SK-N-SH treated with all-trans-retinoic acid at 6 μM for 48 hours (cell line): ENCODE measurements at regions not wholly inside any gene's neighbourhood (a gene's known extent, or its start where the extent isn't known, plus 50 kb on each side); places are given as distances from the start of the nearest gene placed in this dataset.

ENCODE experiments used
- ATAC-seq: fragments of 200-7000 bp; cut with Tn5 transposase; 3 replicates; pipeline ENCODE4 v1.9.1; 2020; ENCODE audit warnings: mild to moderate bottlenecking, moderate library complexity
- ARNTL ChIP-seq: fragments of 450-650 bp; formaldehyde crosslinking; IDR thresholded peaks from 2 replicates; pipeline ENCODE4 v1.5.0; 2020; ENCODE audit warnings: low read depth, mild to moderate bottlenecking, moderate library complexity, borderline replicate concordance
- BACH2 ChIP-seq: fragments of 250-450 bp; sonication (Bioruptor Pico); IDR thresholded peaks from 2 replicates; pipeline ENCODE4 v1.9.0; 2021; ENCODE audit warnings: mild to moderate bottlenecking, borderline replicate concordance
- CSDC2 ChIP-seq: fragments of 250-450 bp; sonication (Bioruptor Pico); IDR thresholded peaks from 2 replicates; pipeline ENCODE4 v1.5.0; 2020; ENCODE audit warnings: mild to moderate bottlenecking, moderate library complexity
- ESRRG ChIP-seq: fragments of 250-450 bp; sonication (Bioruptor Pico); IDR thresholded peaks from 2 replicates; pipeline ENCODE4 v1.6.1; 2021; ENCODE audit warnings: mild to moderate bottlenecking
- GLIS3 ChIP-seq: fragments of 250-450 bp; sonication (Bioruptor Pico); IDR thresholded peaks from 2 replicates; pipeline ENCODE4 v1.5.0; 2020; ENCODE audit warnings: mild to moderate bottlenecking, moderate library complexity
- ISL1 ChIP-seq: fragments of 250-450 bp; sonication (Bioruptor Pico); IDR thresholded peaks from 2 replicates; pipeline ENCODE4 v2.1.2; 2022; ENCODE audit warnings: mild to moderate bottlenecking, moderate library complexity
- OSR1 ChIP-seq: fragments of 250-450 bp; sonication (Bioruptor Pico); IDR thresholded peaks from 2 replicates; pipeline ENCODE4 v1.8.0; 2022; ENCODE audit warnings: moderate library complexity, mild to moderate bottlenecking, inconsistent platforms
- PPARA ChIP-seq: fragments of 250-450 bp; sonication (Bioruptor Pico); IDR thresholded peaks from 2 replicates; pipeline ENCODE4 v1.5.0; 2020; ENCODE audit warnings: mild to moderate bottlenecking, borderline replicate concordance
- RARB ChIP-seq: fragments of 250-450 bp; sonication (Bioruptor Pico); IDR thresholded peaks from 2 replicates; pipeline ENCODE4 v1.8.0; 2021; ENCODE audit warnings: mild to moderate bottlenecking, moderate library complexity
- TCF4 ChIP-seq: fragments of 250-450 bp; sonication (Bioruptor Pico); IDR thresholded peaks from 2 replicates; pipeline ENCODE4 v1.8.0; 2021; ENCODE audit warnings: mild to moderate bottlenecking, moderate library complexity, borderline replicate concordance
- TOX ChIP-seq: fragments of 250-450 bp; sonication (Bioruptor Pico); IDR thresholded peaks from 2 replicates; pipeline ENCODE4 v1.8.0; 2021; ENCODE audit warnings: mild to moderate bottlenecking, moderate library complexity, borderline replicate concordance
- ZFP3 ChIP-seq: fragments of 250-450 bp; sonication (Bioruptor Pico); IDR thresholded peaks from 2 replicates; pipeline ENCODE4 v1.5.0; 2020; ENCODE audit warnings: mild to moderate bottlenecking, moderate library complexity
- ZFP30 ChIP-seq: fragments of 450-650 bp; formaldehyde crosslinking; IDR thresholded peaks from 2 replicates; pipeline ENCODE4 v1.5.0; 2022; ENCODE audit warnings: mild to moderate bottlenecking, moderate library complexity
- ZNF70 ChIP-seq: fragments of 450-650 bp; formaldehyde crosslinking; IDR thresholded peaks from 2 replicates; pipeline ENCODE4 v1.5.0; 2020; ENCODE audit warnings: mild to moderate bottlenecking, moderate library complexity
- ZNF8 ChIP-seq: fragments of 450-650 bp; formaldehyde crosslinking; IDR thresholded peaks from 2 replicates; pipeline ENCODE4 v1.5.0; 2020; ENCODE audit warnings: mild to moderate bottlenecking, moderate library complexity
- TF ChIP-seq, protein P1 (sequence below): fragments of 250-450 bp; sonication (Bioruptor Pico); IDR thresholded peaks from 2 replicates; pipeline ENCODE4 v1.5.1; 2021; ENCODE audit warnings: mild to moderate bottlenecking, moderate library complexity
- TF ChIP-seq, protein P2 (sequence below): fragments of 250-450 bp; sonication (Bioruptor Pico); IDR thresholded peaks from 2 replicates; pipeline ENCODE4 v1.8.0; 2020; ENCODE audit warnings: mild to moderate bottlenecking, moderate library complexity, borderline replicate concordance
- TF ChIP-seq, protein P3 (sequence below): fragments of 250-450 bp; sonication (Bioruptor Pico); IDR thresholded peaks from 2 replicates; pipeline ENCODE4 v1.5.1; 2020; ENCODE audit warnings: low read depth, mild to moderate bottlenecking, moderate library complexity
- TF ChIP-seq, protein P4 (sequence below): fragments of 250-450 bp; sonication (Bioruptor Pico); IDR thresholded peaks from 2 replicates; pipeline ENCODE4 v1.8.0; 2021; ENCODE audit warnings: low read depth, mild to moderate bottlenecking, moderate library complexity, borderline replicate concordance
- TF ChIP-seq, protein P5 (sequence below): fragments of 250-450 bp; sonication (Bioruptor Pico); IDR thresholded peaks from 2 replicates; pipeline ENCODE4 v1.5.0; 2020; ENCODE audit warnings: mild to moderate bottlenecking, moderate library complexity

DNA sequence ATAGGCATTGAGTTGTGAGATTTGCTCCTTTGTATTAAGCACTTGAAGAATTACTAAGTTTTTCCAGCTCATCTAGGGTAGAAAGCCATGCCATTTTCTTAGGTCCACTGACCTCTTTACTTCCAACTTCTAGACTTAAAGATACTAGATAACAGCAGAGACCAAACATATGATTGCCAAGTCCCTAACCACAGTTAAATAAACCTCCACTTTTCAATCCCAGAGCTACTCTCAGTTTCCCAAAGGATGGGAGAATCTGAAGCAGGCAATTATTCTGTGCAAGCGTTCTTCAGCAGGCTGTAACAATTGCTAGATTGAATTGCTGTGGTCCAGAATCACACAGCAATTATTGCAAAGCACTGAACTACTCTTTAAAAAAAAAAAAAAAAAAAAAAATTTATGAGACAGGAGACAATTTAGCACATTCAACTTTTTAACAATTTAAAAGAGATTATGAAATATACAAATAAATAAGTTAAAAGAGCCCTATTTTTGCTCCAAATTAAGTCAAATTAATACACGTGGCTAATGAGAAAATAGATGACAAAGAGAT is 104.0 kb upstream of the PRSS16 start:
- no peak for ATAC-seq
- TF ChIP-seq BACH2 (CRISPR knock-in tag), result no peak
- TF ChIP-seq TOX (CRISPR knock-in tag), result no peak
- no peak for TF ChIP-seq ISL1 (CRISPR knock-in tag)
- TF ChIP-seq ESRRG (CRISPR knock-in tag), result no peak
- TF ChIP-seq ZFP3 (CRISPR knock-in tag), result no peak
- TF ChIP-seq, protein P1, sequence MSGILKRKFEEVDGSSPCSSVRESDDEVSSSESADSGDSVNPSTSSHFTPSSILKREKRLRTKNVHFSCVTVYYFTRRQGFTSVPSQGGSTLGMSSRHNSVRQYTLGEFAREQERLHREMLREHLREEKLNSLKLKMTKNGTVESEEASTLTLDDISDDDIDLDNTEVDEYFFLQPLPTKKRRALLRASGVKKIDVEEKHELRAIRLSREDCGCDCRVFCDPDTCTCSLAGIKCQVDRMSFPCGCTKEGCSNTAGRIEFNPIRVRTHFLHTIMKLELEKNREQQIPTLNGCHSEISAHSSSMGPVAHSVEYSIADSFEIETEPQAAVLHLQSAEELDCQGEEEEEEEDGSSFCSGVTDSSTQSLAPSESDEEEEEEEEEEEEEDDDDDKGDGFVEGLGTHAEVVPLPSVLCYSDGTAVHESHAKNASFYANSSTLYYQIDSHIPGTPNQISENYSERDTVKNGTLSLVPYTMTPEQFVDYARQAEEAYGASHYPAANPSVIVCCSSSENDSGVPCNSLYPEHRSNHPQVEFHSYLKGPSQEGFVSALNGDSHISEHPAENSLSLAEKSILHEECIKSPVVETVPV (CRISPR knock-in tag), result no peak
- TF ChIP-seq OSR1 (CRISPR knock-in tag), result no peak
- TF ChIP-seq GLIS3 (CRISPR knock-in tag), result no peak
- TF ChIP-seq, protein P2, sequence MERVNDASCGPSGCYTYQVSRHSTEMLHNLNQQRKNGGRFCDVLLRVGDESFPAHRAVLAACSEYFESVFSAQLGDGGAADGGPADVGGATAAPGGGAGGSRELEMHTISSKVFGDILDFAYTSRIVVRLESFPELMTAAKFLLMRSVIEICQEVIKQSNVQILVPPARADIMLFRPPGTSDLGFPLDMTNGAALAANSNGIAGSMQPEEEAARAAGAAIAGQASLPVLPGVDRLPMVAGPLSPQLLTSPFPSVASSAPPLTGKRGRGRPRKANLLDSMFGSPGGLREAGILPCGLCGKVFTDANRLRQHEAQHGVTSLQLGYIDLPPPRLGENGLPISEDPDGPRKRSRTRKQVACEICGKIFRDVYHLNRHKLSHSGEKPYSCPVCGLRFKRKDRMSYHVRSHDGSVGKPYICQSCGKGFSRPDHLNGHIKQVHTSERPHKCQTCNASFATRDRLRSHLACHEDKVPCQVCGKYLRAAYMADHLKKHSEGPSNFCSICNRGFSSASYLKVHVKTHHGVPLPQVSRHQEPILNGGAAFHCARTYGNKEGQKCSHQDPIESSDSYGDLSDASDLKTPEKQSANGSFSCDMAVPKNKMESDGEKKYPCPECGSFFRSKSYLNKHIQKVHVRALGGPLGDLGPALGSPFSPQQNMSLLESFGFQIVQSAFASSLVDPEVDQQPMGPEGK, result no peak
- no peak for TF ChIP-seq ARNTL
- TF ChIP-seq TCF4 (CRISPR knock-in tag), result no peak

DNA sequence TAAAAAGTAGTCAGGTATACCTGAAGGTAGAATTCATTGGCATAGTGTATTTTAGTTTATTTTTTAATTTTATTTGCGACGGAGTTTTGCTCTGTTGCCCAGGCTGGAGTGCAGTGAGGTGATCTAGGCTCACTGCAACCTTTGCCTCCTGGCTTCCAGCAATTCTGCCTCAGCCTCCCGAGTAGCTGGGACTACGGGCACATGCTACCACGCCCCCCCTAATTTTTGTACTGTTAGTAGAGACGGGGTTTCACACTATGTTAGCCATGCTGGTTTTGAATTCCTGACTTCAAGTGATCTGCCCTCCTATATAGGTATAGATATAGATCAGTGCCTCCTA is 102.8 kb upstream of the PRSS16 start:
- no peak for ATAC-seq
- TF ChIP-seq GLIS3 (CRISPR knock-in tag) (no peak), ZNF70 (CRISPR knock-in tag) (no peak), CSDC2 (CRISPR knock-in tag) (no peak), TOX (CRISPR knock-in tag) (no peak)
- TF ChIP-seq, protein P3, sequence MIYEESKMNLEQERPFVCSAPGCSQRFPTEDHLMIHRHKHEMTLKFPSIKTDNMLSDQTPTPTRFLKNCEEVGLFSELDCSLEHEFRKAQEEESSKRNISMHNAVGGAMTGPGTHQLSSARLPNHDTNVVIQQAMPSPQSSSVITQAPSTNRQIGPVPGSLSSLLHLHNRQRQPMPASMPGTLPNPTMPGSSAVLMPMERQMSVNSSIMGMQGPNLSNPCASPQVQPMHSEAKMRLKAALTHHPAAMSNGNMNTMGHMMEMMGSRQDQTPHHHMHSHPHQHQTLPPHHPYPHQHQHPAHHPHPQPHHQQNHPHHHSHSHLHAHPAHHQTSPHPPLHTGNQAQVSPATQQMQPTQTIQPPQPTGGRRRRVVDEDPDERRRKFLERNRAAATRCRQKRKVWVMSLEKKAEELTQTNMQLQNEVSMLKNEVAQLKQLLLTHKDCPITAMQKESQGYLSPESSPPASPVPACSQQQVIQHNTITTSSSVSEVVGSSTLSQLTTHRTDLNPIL (CRISPR knock-in tag), result no peak
- TF ChIP-seq, protein P1 (CRISPR knock-in tag), result no peak
- TF ChIP-seq, protein P4, sequence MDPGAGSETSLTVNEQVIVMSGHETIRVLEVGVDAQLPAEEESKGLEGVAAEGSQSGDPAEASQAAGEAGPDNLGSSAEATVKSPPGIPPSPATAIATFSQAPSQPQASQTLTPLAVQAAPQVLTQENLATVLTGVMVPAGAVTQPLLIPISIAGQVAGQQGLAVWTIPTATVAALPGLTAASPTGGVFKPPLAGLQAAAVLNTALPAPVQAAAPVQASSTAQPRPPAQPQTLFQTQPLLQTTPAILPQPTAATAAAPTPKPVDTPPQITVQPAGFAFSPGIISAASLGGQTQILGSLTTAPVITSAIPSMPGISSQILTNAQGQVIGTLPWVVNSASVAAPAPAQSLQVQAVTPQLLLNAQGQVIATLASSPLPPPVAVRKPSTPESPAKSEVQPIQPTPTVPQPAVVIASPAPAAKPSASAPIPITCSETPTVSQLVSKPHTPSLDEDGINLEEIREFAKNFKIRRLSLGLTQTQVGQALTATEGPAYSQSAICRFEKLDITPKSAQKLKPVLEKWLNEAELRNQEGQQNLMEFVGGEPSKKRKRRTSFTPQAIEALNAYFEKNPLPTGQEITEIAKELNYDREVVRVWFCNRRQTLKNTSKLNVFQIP (CRISPR knock-in tag), result no peak

DNA sequence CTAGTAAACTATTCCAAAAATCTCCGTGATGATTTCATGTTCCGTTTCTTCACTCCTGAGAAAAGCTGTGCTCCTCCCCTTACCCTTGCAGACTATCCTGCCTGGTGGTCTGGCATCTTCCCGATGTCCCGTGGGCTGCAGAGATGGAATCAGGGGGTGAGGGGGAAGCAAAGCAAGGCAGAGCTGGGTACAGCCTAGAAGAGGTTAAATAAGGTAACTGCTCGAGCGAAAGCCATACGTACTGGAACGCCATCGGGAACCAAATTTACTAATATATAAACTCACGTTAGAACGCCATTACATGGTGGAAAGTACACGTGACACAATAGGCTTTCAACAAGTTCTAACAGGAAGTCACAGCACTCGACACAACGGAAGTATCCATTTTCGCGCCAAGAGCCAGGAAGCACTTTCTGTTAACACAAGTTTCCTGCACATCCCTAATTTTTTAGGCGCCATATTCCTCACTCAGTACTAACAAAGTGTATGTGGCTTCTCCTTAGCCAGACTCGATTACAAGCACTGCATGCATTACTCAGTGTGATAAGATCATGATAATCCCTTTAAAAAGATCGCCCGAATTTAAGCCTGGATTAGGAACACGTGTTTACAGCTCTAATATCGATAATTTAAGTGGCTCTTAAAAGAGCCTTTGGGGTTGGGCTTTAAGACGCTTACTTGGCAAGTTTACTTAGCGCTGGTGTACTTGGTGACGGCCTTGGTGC is 101.6 kb upstream of the PRSS16 start:
- TF ChIP-seq RARB (CRISPR knock-in tag), result no peak
- TF ChIP-seq PPARA (CRISPR knock-in tag), result 0 out of 2 replicates have a peak, but pooled peaks have one; percentile 5
- no peak for TF ChIP-seq TCF4 (CRISPR knock-in tag)
- TF ChIP-seq ZFP30, result no peak
- TF ChIP-seq, protein P5, sequence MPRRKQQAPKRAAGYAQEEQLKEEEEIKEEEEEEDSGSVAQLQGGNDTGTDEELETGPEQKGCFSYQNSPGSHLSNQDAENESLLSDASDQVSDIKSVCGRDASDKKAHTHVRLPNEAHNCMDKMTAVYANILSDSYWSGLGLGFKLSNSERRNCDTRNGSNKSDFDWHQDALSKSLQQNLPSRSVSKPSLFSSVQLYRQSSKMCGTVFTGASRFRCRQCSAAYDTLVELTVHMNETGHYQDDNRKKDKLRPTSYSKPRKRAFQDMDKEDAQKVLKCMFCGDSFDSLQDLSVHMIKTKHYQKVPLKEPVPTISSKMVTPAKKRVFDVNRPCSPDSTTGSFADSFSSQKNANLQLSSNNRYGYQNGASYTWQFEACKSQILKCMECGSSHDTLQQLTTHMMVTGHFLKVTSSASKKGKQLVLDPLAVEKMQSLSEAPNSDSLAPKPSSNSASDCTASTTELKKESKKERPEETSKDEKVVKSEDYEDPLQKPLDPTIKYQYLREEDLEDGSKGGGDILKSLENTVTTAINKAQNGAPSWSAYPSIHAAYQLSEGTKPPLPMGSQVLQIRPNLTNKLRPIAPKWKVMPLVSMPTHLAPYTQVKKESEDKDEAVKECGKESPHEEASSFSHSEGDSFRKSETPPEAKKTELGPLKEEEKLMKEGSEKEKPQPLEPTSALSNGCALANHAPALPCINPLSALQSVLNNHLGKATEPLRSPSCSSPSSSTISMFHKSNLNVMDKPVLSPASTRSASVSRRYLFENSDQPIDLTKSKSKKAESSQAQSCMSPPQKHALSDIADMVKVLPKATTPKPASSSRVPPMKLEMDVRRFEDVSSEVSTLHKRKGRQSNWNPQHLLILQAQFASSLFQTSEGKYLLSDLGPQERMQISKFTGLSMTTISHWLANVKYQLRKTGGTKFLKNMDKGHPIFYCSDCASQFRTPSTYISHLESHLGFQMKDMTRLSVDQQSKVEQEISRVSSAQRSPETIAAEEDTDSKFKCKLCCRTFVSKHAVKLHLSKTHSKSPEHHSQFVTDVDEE (CRISPR knock-in tag), result no peak
- TF ChIP-seq TOX (CRISPR knock-in tag), result no peak
- no peak for TF ChIP-seq OSR1 (CRISPR knock-in tag)
- peak; percentile 24; the same call in 1 of the 2 replicates for TF ChIP-seq ZNF8 (CRISPR knock-in tag)
- TF ChIP-seq ARNTL, result peak; percentile 62; the same call in 1 of the 2 replicates
- ATAC-seq, result peak; percentile 56

DNA sequence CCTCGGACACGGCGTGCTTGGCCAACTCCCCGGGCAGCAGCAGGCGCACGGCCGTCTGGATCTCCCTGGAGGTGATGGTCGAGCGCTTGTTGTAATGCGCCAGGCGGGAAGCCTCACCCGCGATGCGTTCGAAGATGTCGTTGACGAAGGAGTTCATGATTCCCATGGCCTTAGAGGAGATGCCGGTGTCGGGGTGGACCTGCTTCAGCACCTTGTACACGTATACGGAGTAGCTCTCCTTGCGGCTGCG is 101.1 kb upstream of the PRSS16 start:
- ATAC-seq, result peak; percentile 1
